NCI-H187 (cell line): ENCODE measurements at regions not wholly inside any gene's neighbourhood (a gene's known extent, or its start where the extent isn't known, plus 50 kb on each side); places are given as distances from the start of the nearest gene placed in this dataset.
"Not testable (repeated sequence)": the region's sequence is repeated elsewhere in the genome, so short reads cannot be mapped to it uniquely, and the experiment has no call there.

ENCODE experiments used
- DNase-seq, 2 experiments: peaks; one replicate each; lab custom pipeline; 2025; lab: John Stamatoyannopoulos, UW

- no peak for DNase-seq
Measured at GRCh38 chr15:91414124-91414523, 314.1 kb downstream of the SV2B start.

DNA sequence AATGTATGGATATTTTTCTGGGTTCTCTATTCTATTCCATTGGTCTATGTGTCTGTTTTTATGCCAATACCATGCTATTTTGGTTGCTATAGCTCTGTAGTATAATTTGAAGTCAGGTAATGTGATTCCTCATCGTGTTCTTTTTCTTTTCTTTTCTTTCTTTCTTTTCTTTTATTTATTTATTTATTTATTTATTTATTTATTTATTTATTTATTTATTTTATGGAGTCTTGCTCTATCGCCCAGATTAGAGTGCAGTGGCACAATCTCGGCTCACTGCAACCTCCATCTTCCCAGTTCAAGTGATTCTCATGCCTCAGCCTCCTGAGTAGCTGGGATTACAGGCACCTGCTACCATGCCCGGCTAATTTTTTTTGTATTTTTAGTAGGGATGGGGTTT, 315.2 kb downstream of the SV2B start:
- not testable (repeated sequence) for DNase-seq

- no peak for DNase-seq
Measured at GRCh38 chr15:91420689-91421088, 320.6 kb downstream of the SV2B start.

- DNase-seq, result no peak
Measured at GRCh38 chr15:91422797-91423196, 322.7 kb downstream of the SV2B start.

GRCh38 chr15:91424001-91424400, 323.9 kb downstream of the SV2B start:
- no peak for DNase-seq

- no peak for DNase-seq
Measured at GRCh38 chr15:91426412-91426811, 326.4 kb downstream of the SV2B start.

DNA sequence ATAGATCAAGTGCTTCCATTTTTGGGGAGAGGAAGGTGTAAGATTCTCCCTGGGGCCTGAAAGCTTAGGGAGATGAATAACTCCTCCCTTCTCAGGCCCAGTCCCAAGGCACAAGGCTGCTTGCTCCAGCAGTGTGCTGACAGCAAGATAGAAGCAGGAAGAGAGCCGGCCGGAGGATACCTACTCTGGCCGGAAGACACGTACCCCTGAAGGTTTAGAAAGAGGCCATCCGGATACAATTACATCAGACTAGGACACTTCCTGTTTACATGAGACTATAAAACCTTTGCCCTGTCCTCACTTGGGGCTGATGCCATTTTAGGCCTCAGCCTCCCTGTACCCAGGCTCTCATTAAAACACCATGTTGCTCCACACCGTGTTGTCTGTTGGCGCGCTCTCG, 329.9 kb downstream of the SV2B start:
- no peak for DNase-seq

DNA sequence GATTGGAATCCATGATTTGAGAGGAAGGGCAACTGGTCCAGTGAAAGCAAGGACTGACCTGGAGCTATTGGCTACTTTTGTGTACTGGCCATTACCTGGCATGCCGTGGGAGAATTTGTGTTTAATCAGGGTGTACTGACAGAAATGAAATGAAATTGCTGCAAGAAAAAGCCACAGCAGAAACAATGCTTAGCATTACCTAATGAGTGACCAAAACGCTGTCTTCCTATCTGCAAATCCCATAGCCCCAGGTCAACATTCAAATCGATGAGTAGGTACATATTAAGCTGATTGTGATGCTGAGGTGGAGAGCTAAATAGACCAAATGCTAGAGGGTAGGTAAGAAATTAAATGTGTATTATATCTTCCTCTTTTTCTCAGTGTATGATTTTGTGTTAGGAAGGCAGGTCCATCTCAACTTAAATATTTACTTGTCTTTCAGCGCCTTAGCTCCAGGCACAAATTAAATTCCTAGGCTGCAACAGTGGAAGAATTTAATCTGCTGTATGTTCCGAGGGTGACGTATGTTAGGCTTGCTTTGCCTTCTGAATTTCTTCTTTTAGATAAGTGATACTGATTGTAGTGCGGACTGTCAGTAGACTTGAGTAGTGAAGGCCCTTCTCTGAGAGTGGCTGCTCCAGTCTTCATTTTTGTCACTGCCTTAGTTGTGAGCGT, 331.1 kb downstream of the SV2B start:
- no peak for DNase-seq

DNA sequence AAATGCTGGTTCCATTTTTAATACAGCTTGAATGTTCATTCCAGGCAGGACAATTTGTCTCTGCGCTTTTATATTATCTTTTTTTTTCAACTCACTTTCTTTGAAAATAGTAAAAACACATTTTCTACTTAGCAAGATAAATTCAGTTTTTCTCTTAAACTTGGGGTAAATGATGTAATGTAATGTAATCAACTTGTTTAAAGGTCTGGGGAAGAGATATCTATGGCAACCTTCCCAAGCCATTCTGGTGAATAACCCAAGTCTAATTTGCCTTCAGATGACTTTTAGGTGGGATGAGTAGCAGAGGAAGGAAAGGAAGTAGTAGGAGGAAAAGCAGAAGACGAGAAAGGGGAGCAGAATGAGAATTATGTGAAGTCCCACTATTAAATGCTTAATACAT, 335.1 kb downstream of the SV2B start:
- no peak for DNase-seq

DNA sequence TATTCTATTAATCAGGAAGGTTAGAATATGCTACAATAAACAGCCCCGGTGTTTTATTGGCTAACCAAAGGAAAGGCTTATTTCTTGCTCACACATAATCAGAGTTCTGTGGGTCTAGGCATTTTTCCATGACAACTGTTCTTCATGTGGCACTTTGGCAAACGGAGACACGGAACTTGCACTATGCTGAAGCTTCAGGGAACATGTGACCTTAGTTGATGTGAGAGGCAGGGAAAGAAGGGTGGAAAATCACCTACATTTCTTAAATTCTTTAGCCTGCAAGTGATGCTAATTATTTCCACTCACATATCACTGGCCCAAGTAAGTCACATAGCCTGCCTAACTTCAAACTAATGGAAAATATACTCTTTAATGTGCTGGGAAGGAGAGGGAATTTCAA, 344.6 kb downstream of the SV2B start:
- no peak for DNase-seq

- DNase-seq, result no peak
Measured at GRCh38 chr15:91445695-91446228, 345.7 kb downstream of the SV2B start.

DNA sequence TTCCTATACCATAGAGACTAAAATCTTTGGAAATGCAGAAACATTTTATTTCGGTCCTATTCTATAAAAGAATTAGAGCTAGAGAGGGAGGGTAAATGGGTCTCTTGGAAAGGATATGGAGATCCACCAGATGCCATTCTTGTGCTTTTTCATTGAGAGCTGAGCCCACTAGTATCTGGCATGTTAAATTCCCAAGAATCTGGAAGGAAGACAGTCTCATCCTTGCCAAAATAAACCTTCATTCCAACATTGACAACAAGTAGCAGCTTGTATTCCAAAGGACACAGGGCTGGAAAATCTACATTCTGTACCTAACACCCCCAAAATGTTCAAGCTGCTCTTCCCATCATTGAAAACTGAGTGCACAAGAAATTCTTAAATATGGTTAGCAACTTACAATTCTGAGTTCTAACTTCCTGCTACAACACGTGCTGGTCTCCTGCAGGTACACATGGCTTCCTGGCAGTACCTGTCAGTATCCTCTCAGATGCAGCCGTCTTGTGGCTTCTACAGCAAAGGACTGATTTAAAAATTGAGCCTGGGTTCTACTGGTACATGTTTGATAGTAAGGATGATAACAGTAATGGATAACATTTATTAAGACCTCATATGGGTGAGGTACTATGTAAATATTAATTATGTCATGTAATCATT, 348.1 kb downstream of the SV2B start:
- DNase-seq, result no peak

GRCh38 chr15:91453376-91453775, 353.3 kb downstream of the SV2B start:
- DNase-seq, result not testable (repeated sequence)

DNA sequence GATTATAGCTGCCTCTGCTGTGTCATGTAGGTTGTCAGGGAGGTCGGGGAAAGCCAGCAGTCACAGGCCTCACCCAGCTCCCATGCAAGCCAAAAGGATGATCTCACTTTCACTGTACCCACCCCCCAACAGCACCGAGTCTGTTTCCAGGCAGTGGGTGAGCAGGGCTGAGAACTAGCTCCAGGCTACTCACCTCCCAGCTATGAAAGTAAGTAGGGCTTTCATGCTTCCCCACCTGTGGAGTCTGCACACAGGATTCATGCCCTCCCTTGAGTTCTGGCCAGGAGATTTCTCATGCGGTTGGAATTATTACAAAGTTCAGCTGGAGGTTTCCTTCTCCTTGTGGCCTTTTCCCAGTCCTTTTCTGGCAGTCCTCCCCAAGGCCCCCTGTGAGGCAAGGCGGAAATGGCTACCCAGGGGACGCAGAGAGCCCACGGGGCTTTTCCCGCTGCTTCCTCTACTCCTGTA, 356.2 kb downstream of the SV2B start:
- no peak for DNase-seq

DNA sequence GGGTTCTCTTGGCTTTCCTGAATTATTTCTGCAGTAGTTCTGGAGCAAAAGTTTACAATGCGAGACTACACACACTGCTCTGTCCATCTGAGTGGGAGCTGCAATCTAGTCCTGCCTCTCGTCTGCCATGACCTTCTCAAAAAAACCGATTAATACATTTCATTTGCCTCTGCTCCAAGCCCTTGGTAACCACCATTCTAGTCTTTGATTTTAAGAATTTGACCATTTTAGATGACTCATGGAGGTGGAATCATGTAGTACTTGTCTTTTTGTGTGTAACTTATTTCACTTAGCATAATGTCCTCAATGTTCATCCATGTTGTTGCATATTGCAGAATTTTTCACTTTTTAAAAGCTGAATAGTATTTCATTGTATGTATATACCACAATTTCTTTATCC, 356.9 kb downstream of the SV2B start:
- DNase-seq, result no peak

GRCh38 chr15:91461377-91461776, 361.3 kb downstream of the SV2B start:
- no peak for DNase-seq

DNA sequence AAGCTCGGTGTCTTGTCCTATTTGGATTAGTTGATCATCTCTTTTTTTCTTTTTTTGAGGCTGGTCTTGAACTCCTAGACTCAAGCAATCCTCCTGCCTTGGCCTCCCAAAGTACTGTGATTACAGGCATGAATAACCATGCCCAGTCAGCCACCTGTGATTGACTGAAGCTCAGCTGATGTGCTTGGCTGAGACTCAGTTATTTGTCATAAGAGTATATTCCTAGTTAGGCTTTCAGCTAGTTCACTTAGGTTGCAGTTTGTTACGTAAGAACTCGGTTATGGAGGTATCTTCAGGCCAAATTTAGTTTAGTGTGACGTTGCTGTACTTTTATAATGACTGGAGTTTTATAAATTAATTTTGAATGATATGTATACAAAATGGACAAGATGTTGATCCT, 365.0 kb downstream of the SV2B start:
- no peak for DNase-seq

DNA sequence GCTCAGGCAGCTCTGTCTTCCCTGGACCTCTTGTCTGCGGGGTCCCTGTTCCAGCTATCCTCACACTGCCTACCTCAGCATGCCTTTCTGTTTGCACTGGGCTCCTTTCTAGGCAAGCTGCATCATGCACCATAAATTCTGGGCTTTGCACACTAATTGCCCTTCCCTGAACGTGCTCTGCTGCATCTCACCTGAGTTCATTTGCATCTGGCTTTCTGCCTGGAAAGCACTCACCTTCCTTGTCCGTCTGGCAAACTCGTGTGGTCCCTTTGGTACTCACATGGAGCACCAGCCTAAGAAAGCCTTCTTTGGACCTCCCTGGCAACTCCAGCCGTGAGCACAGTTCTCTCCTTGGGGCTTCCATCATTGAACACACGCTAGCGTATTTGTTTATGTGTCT, 365.6 kb downstream of the SV2B start:
- peak; percentile 33 to 75 for DNase-seq

GRCh38 chr15:91468871-91469580, 369.0 kb downstream of the SV2B start:
- no peak for DNase-seq

DNA sequence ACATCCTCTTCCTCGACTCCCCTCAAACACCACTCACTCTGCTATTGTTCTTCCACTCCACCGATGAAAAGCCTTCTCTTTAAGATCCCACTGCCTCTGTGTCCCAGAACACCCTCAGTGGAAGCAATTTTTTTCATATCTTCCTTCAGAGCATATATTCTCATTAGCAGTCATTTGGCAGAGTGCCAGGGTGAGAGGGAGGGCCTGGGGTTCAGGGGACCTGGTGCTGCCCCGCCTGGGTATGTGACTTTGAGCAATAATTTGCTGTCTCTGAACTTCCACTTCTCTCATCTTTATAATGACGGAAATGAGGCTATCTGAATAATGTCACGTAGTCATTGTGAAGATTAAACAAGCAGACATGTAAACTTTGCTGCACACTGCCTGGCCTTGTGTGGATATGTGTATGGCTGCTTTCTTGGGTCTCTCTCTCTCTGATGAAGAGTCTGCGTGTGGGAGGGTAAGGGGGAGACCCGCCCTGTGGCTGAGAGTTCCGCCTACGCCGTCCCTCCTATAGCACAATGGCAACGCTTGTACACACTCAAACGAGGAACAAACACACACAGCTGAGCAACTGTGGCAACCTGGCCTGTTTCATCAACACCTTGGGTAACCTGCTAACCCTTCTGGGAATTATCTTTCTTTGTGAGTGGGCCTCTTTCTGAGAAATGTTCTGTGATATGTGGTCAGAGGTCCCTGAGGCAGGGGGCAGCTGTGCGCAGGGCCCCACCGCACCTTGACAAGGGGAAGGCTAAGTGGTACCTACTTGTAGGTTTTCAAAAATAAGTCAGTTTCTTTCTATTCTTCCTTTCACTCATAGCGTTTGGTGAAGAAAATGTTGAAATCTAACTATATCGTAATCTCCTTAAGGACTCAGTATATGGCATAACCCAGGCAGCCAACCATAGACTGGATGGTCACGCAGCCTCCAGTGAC, 369.8 kb downstream of the SV2B start:
- DNase-seq, result no peak

DNA sequence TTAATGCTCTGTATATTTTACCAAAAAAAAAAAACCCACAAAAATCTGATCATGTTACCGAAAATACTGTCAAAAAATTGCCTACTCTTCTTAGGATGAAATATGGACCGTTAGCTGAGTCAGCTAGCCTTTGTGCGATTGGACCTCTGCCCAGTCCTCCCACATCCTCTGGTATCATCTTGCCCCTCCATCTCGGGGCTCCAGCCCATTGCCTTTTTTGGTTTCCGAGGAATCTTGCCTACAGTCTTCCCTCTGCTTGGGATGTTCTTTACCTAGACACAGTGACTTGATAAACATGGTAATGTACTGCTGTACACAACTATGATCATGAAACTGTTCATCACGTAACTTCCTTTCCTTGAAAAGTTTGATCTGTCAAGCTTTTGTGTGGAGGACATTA, 371.4 kb downstream of the SV2B start:
- no peak for DNase-seq

DNA sequence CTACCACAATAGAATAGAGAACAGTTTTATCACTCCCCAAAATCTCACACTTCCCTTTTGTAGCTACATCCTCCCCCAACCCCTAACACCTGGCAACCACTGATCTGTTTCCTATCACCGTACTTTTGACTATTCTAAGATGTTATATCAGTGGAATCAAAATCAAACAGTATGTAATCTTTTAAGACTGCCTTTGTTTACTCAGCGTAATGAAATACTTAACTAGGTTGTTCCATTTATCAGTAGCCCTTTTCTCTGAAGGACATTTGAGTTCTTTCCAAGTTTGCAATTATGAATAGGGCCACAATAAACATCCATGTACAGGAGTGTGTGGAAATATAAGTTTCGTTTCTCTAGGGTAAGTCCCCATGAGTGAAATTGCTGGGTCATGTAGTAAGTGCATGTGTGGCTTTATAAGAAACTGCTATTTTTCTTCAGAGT, 372.3 kb downstream of the SV2B start:
- no peak for DNase-seq
